Activated CD4-positive, alpha-beta T cell treated with anti-CD3 and anti-CD28 coated beads, Interleukin-2, Interleukin-6, amounts not matched to agents 100 ng/mL and 50 ng/mL, durations not matched to agents 16 hours and 8 hours (primary cell): ENCODE measurements at regions not wholly inside any gene's neighbourhood (a gene's known extent, or its start where the extent isn't known, plus 50 kb on each side); places are given as distances from the start of the nearest gene placed in this dataset.

ENCODE experiments used
- DNase-seq: peaks from one replicate; pipeline ENCODE4 v3.0.0-alpha.2; 2020

- no peak for DNase-seq
These were observed 1284.2 kb downstream of the EFNB2 start for GRCh38 chr13:105251293-105251692.

GRCh38 chr13:105247830-105248229, 1287.6 kb downstream of the EFNB2 start:
- DNase-seq, result no peak

- DNase-seq, result no peak
These were observed 1295.1 kb downstream of the EFNB2 start for GRCh38 chr13:105240371-105240770.

GRCh38 chr13:105232439-105232838, 1303.0 kb downstream of the EFNB2 start:
- DNase-seq, result no peak

- no peak for DNase-seq
These were observed 1303.5 kb downstream of the EFNB2 start for GRCh38 chr13:105232006-105232405.

- DNase-seq, result no peak
These were observed 1303.9 kb downstream of the EFNB2 start for GRCh38 chr13:105231579-105231978.

GRCh38 chr13:105220881-105221280, 1314.6 kb downstream of the EFNB2 start:
- no peak for DNase-seq

GRCh38 chr13:105220063-105220462, 1315.4 kb downstream of the EFNB2 start:
- no peak for DNase-seq

GRCh38 chr13:105219651-105220050, 1315.8 kb downstream of the EFNB2 start:
- no peak for DNase-seq

GRCh38 chr13:105213512-105213911, 1322.0 kb downstream of the EFNB2 start:
- DNase-seq, result no peak

GRCh38 chr13:105207572-105208293, 1327.7 kb downstream of the EFNB2 start:
- no peak for DNase-seq

- DNase-seq, result no peak
These were observed 1333.1 kb downstream of the EFNB2 start for GRCh38 chr13:105202354-105202753.

GRCh38 chr13:105201351-105201750, 1334.1 kb downstream of the EFNB2 start:
- no peak for DNase-seq

GRCh38 chr13:105200181-105200580, 1335.3 kb downstream of the EFNB2 start:
- no peak for DNase-seq

GRCh38 chr13:105196052-105196451, 1339.4 kb downstream of the EFNB2 start:
- no peak for DNase-seq

GRCh38 chr13:105193026-105193425, 1342.4 kb downstream of the EFNB2 start:
- DNase-seq, result no peak

- DNase-seq, result no peak
These were observed 1351.3 kb downstream of the EFNB2 start for GRCh38 chr13:105184201-105184600.

- DNase-seq, result no peak
These were observed 1358.1 kb downstream of the EFNB2 start for GRCh38 chr13:105177265-105177900.

- DNase-seq, result no peak
These were observed 1365.0 kb downstream of the EFNB2 start for GRCh38 chr13:105170438-105170837.

- no peak for DNase-seq
These were observed 1367.2 kb downstream of the EFNB2 start for GRCh38 chr13:105168295-105168694.

- DNase-seq, result no peak
These were observed 1368.1 kb downstream of the EFNB2 start for GRCh38 chr13:105167385-105167784.

- no peak for DNase-seq
These were observed 1369.9 kb downstream of the EFNB2 start for GRCh38 chr13:105165449-105166125.

GRCh38 chr13:105159841-105160240, 1375.6 kb downstream of the EFNB2 start:
- DNase-seq, result no peak

- DNase-seq, result no peak
These were observed 1381.9 kb downstream of the EFNB2 start for GRCh38 chr13:105153611-105154010.
